ENCODE measurements at regions not wholly inside any gene's neighbourhood (a gene's known extent, or its start where the extent isn't known, plus 50 kb on each side); places are given as distances from the start of the nearest gene placed in this dataset.
A peak's percentile ranks its signal among the peaks of the same experiment; 100 is the strongest.

DNA sequence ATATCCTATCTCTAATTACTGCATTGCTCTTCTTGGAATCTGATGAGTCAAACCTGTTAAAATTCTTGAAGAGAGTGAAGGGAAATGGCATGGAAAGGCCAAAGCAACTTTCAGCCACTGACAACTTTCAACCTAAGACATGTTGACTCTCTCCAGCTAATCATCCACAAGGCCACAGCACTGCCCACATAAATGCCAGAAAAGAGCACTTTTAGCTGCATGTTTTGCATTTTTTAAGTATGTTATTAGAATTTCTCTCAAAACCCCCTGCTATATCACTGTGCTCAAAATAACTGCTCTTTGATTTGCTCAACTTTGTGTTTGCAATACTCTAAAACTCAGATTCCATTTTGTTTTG is 352.5 kb downstream of the ADGRL2 start:
- no peak for DNase-seq (ENCODE audit: low read depth, low spot score)
- TF ChIP-seq, protein P1, sequence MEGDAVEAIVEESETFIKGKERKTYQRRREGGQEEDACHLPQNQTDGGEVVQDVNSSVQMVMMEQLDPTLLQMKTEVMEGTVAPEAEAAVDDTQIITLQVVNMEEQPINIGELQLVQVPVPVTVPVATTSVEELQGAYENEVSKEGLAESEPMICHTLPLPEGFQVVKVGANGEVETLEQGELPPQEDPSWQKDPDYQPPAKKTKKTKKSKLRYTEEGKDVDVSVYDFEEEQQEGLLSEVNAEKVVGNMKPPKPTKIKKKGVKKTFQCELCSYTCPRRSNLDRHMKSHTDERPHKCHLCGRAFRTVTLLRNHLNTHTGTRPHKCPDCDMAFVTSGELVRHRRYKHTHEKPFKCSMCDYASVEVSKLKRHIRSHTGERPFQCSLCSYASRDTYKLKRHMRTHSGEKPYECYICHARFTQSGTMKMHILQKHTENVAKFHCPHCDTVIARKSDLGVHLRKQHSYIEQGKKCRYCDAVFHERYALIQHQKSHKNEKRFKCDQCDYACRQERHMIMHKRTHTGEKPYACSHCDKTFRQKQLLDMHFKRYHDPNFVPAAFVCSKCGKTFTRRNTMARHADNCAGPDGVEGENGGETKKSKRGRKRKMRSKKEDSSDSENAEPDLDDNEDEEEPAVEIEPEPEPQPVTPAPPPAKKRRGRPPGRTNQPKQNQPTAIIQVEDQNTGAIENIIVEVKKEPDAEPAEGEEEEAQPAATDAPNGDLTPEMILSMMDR (conservative IDR thresholded peaks at IDR 0.05), result no peak
- Mint-ChIP-seq H3K4me1 (peaks cover 9% of the 10 kb centered on the region), H3K27ac (ENCODE audit: unreplicated experiment) (no peak overlapping the region), H3K4me3 (no peak overlapping the region), H3K36me3 (ENCODE audit: low read depth) (peaks cover 3% of the 10 kb centered on the region), H3K9me3 (no peaks in the 10 kb centered on the region), H3K27me3 (ENCODE audit: low read depth) (no peaks in the 10 kb centered on the region)

DNA sequence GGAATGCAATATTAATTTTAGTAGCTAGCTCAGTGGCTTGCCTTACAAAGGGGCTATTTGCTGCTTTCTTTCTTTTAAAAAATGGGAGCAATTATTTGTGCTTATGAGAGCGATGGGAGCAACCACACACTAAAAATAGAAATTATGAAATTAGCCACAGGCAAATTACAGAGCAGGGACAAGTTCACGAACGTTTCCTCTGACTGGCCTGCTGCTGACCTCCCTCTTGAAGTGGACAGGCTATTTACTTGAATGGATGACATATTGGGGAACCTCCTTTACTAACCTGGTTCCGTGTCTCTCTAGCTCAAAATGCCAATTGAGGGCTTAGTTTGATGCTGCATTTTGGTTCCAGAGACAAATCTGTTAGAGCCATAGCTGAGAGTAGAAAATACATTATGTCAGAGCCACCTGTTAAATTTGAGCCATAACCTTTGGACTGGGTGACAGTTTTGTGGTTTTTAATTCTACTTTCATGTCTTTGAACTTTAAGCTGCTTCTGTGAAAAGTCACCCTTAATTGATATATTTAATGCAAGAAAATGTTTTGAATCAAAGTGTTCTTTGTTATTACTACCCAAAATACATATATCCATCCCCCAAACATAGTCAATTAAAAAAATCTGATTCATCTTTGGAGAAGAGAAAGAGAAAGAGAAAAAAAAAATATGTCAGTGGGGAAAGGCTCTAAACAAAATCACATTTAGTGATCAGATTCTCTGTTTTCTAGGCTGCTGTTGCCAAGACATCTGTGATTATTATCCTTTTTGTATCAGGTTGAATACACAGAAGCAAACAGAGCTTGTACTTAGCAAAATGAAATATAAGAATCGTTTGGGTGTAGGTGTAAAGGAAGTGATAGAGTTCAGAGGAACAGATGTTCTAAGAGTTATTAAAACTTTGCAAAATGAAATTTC is 351.9 kb downstream of the ADGRL2 start:
- no peaks in the 10 kb centered on the region for H3K27me3 Mint-ChIP-seq (ENCODE audit: low read depth)
- DNase-seq (ENCODE audit: low read depth, low spot score), result no peak
- H3K36me3 Mint-ChIP-seq (ENCODE audit: low read depth), result peaks cover 3% of the 10 kb centered on the region
- H3K4me3 Mint-ChIP-seq, result no peak overlapping the region
- H3K27ac Mint-ChIP-seq (ENCODE audit: unreplicated experiment), result no peak overlapping the region
- no peaks in the 10 kb centered on the region for H3K9me3 Mint-ChIP-seq
- peaks cover 9% of the 10 kb centered on the region for H3K4me1 Mint-ChIP-seq
- TF ChIP-seq, protein P1 (conservative IDR thresholded peaks at IDR 0.05), result no peak

DNA sequence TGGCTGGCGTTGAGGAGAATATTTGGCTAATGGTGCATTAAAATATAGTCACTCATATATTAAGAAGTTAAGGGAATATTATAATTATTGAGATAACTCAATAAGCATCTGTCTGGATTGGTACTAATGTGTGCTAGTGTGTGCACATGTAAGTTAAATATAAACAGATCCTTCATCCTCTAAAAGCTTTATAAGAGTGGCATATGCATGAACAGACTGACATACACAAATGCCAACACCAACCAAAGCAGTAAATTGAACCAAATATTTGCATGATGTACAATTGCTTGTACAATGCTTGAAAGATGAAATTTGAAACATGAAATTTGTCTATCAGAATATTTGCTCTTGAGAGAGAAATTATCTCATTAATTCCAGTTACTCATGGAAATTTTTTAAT is 344.9 kb downstream of the ADGRL2 start:
- Mint-ChIP-seq H3K4me1 (no peaks in the 10 kb centered on the region), H3K27ac (ENCODE audit: unreplicated experiment) (no peak overlapping the region), H3K27me3 (ENCODE audit: low read depth) (no peaks in the 10 kb centered on the region), H3K9me3 (peaks cover 2% of the 10 kb centered on the region), H3K36me3 (ENCODE audit: low read depth) (no peaks in the 10 kb centered on the region), H3K4me3 (no peak overlapping the region)
- TF ChIP-seq, protein P1 (conservative IDR thresholded peaks at IDR 0.05), result no peak
- DNase-seq (ENCODE audit: low read depth, low spot score), result no peak

DNA sequence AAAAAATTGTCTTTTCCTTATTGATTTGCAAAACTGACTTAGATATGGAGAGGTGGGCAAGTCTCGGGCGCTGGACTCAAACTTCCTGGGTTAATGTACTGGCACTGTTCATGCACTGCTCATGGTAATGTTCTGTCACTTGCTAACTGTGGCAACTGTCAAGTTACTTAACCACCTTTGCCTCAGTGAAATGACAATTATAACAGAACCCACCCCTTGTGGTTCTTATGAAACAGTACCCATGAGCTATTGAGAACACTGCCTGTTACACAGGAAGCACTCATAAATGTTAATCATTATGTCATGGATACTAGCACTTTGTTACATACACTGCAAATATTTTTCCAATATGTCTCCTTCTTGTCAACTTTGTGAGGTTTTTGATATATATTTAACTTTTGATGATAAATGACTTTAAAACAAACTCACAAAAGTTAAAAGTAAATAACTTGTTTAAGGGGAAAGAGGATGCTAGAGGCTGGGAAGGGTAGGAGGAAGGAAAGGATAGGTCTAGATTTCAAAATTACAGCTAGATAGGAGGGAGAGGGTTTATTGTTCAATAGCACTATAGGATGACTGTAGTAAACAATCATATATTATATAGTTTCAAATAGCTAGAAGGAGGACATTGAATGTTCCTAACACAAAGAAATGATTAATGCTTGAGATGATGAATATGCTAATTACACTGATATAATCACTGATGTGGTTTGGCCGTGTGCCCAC is 342.5 kb downstream of the ADGRL2 start:
- TF ChIP-seq, protein P1 (conservative IDR thresholded peaks at IDR 0.05), result no peak
- Mint-ChIP-seq H3K27me3 (ENCODE audit: low read depth) (no peaks in the 10 kb centered on the region), H3K4me3 (no peak overlapping the region), H3K27ac (ENCODE audit: unreplicated experiment) (peak overlapping the region; percentile 47), H3K9me3 (peaks cover 2% of the 10 kb centered on the region), H3K36me3 (ENCODE audit: low read depth) (no peaks in the 10 kb centered on the region), H3K4me1 (no peaks in the 10 kb centered on the region)
- no peak for DNase-seq (ENCODE audit: low read depth, low spot score)

GRCh38 chr1:82141390-82141789 is 340.7 kb downstream of the ADGRL2 start:
- Mint-ChIP-seq H3K9me3 (peaks cover 2% of the 10 kb centered on the region), H3K4me1 (no peaks in the 10 kb centered on the region), H3K36me3 (ENCODE audit: low read depth) (no peaks in the 10 kb centered on the region), H3K4me3 (no peak overlapping the region), H3K27ac (ENCODE audit: unreplicated experiment) (peak overlapping the region; percentile 47), H3K27me3 (ENCODE audit: low read depth) (no peaks in the 10 kb centered on the region)
- DNase-seq (ENCODE audit: low read depth, low spot score), result no peak
- TF ChIP-seq, protein P1 (conservative IDR thresholded peaks at IDR 0.05), result no peak
